ENCODE measurements at regions not wholly inside any gene's neighbourhood (a gene's known extent, or its start where the extent isn't known, plus 50 kb on each side); places are given as distances from the start of the nearest gene placed in this dataset.
A peak's percentile ranks its signal among the peaks of the same experiment; 100 is the strongest.

DNA sequence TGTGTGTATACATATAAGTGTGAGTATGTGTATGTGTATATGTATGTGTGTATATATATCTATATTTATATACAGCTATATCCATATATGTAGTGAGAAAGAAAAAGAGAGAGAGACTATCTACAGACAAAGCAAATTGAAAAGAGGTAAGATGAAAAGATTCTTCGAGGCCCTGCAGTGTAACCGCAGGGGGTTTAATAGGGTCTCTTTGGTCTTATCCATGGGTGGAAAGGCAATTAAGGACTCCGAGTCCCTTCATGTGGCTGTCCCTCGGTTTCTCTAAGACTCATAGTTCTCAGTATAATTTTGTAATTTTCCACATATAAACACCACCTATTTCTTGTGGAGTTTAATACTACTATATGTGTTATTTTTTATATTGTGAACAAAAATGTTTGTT is 50.6 kb upstream of the JAZF1 start:
- Histone ChIP-seq H3K9me3 (ENCODE audit: control insufficient read depth, low read depth, low read length) (no peaks in the 10 kb centered on the region), H3K4me1 (ENCODE audit: control insufficient read depth, insufficient read depth, low read length) (no peaks in the 10 kb centered on the region), H3K36me3 (ENCODE audit: control insufficient read depth, insufficient read depth, low read length) (no peaks in the 10 kb centered on the region), H3K4me3 (ENCODE audit: low read length) (no peak overlapping the region), H3K27me3 (ENCODE audit: control insufficient read depth, insufficient read depth, low read length) (no peaks in the 10 kb centered on the region), H3K27ac (ENCODE audit: low read length) (no peak overlapping the region)
- WGBS (ENCODE audit: insufficient coverage, low lambda C conversion rate): no CpG with 5 or more reads among the region's 4 CpGs
- DNase-seq: no peak

DNA sequence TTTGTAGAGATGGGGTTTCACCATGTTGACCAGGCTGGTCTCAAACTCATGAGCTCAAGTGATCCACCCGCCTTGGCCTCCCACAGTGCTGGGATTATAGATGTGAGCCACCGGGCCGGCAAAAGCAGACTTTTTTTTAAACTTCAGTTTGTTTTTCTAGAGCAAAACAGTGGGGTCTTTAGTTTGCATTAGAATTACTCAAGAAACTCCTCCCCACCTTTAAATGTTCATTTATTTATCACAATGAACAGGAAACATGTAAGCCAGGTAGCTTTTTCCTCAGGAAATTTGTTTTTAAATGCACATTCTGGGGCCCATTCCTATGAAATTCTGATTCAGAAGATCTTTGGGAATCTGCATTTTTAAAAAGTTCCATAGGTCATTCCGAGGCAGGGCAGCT is 56.0 kb upstream of the JAZF1 start:
- Histone ChIP-seq H3K27me3 (ENCODE audit: control insufficient read depth, insufficient read depth, low read length) (no peaks in the 10 kb centered on the region), H3K4me3 (ENCODE audit: low read length) (no peak overlapping the region), H3K9me3 (ENCODE audit: control insufficient read depth, low read depth, low read length) (no peaks in the 10 kb centered on the region), H3K36me3 (ENCODE audit: control insufficient read depth, insufficient read depth, low read length) (no peaks in the 10 kb centered on the region), H3K4me1 (ENCODE audit: control insufficient read depth, insufficient read depth, low read length) (no peaks in the 10 kb centered on the region), H3K27ac (ENCODE audit: low read length) (no peak overlapping the region)
- no peak for DNase-seq
- no CpG with 5 or more reads among the region's 4 CpGs for WGBS (ENCODE audit: insufficient coverage, low lambda C conversion rate)

DNA sequence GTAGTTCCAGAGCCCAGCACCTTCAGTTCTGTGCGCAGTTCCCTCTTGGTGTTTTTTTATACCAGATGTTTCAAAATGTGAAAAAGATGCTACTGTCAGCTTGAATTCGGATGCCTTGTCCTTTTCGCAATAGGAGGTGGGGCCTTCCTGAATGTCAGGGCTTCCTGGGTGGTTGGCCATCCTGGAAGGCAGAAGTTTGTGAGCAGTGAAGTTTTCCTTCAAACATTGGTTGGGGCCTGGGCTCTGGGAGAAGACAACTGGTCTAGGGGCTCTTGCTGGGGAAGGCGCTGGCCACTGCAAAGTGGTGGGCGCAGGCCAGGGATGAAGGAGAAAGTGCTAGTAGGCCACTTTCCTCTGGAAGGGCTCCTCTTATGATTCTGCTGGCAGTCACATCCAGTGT is 56.8 kb upstream of the JAZF1 start:
- no peaks in the 10 kb centered on the region for H3K36me3 ChIP-seq (ENCODE audit: control insufficient read depth, insufficient read depth, low read length)
- no peak for DNase-seq
- WGBS (ENCODE audit: insufficient coverage, low lambda C conversion rate): no CpG with 5 or more reads among the region's 5 CpGs
- H3K27me3 ChIP-seq (ENCODE audit: control insufficient read depth, insufficient read depth, low read length): no peaks in the 10 kb centered on the region
- H3K9me3 ChIP-seq (ENCODE audit: control insufficient read depth, low read depth, low read length): no peaks in the 10 kb centered on the region
- H3K4me1 ChIP-seq (ENCODE audit: control insufficient read depth, insufficient read depth, low read length): no peaks in the 10 kb centered on the region
- H3K4me3 ChIP-seq (ENCODE audit: low read length): no peak overlapping the region
- H3K27ac ChIP-seq (ENCODE audit: low read length): no peak overlapping the region

DNA sequence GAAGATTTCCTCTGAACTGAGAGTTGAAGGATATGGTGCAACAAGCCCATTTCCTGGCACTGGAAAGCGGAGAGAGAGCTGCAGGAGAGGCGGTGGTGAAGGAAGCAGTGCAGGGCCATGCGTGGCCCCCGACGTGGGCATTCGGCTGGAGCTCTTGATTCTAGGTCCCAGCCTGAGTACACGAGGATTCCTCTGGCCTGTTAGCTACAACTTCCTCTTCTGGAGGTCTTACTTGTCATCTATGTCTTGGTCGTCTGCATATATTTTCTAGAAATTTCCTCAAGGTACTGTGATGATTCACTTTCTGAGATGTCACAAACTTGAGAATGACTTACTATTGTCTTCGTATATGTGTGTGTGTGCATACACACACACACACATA is 59.2 kb upstream of the JAZF1 start:
- no peaks in the 10 kb centered on the region for H3K36me3 ChIP-seq (ENCODE audit: control insufficient read depth, insufficient read depth, low read length)
- no peak overlapping the region for H3K4me3 ChIP-seq (ENCODE audit: low read length)
- no peaks in the 10 kb centered on the region for H3K4me1 ChIP-seq (ENCODE audit: control insufficient read depth, insufficient read depth, low read length)
- H3K27me3 ChIP-seq (ENCODE audit: control insufficient read depth, insufficient read depth, low read length): no peaks in the 10 kb centered on the region
- DNase-seq: no peak
- no peak overlapping the region for H3K27ac ChIP-seq (ENCODE audit: low read length)
- 100% methylated on average over 1 of the region's 9 CpGs for WGBS (ENCODE audit: insufficient coverage, low lambda C conversion rate)
- H3K9me3 ChIP-seq (ENCODE audit: control insufficient read depth, low read depth, low read length): no peaks in the 10 kb centered on the region

DNA sequence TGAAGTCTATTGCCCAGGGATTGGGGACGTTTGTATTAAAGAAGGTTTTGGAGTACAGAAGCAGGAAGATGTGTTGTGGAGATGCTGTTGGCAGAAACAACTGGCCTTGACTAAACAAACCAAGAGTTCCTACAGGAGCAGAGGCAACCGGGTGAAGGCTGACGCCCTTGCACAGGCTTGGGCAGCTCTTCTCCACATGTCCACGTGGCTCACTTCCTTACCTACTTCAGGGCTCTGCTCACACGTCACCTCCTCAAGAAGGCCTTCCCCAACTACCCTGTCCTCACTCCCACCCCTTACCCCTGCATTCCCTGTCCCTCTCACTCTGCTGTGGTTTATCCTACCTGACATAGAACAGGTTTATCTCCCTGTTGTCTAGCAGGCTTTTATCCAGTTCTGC is 59.9 kb upstream of the JAZF1 start:
- Histone ChIP-seq H3K4me3 (ENCODE audit: low read length) (no peak overlapping the region), H3K27ac (ENCODE audit: low read length) (no peak overlapping the region), H3K4me1 (ENCODE audit: control insufficient read depth, insufficient read depth, low read length) (no peaks in the 10 kb centered on the region), H3K27me3 (ENCODE audit: control insufficient read depth, insufficient read depth, low read length) (no peaks in the 10 kb centered on the region), H3K9me3 (ENCODE audit: control insufficient read depth, low read depth, low read length) (no peaks in the 10 kb centered on the region), H3K36me3 (ENCODE audit: control insufficient read depth, insufficient read depth, low read length) (no peaks in the 10 kb centered on the region)
- DNase-seq: no peak
- 83% methylated on average over 1 of the region's 5 CpGs for WGBS (ENCODE audit: insufficient coverage, low lambda C conversion rate)

DNA sequence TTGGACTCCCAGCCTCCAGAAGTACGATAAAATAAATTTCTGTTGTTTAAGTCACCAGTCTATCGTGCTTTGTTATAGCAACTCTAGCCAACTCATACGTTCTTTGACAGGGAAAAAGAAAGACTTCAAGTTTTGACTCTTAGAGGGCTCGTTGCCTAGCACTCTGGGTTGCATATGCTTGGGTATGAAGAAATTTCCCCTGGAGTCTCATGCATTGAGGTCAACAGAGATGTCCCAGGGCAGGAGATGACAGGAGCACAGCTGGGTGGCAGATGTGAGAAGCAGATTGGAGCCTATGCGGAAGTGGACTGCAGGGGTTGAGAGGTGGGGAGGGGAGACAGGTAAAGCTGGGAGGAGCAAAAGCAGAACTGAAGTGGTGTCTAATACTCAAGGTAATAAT is 63.3 kb upstream of the JAZF1 start:
- Histone ChIP-seq H3K36me3 (ENCODE audit: control insufficient read depth, insufficient read depth, low read length) (no peaks in the 10 kb centered on the region), H3K4me3 (ENCODE audit: low read length) (no peak overlapping the region), H3K4me1 (ENCODE audit: control insufficient read depth, insufficient read depth, low read length) (no peaks in the 10 kb centered on the region), H3K27ac (ENCODE audit: low read length) (no peak overlapping the region), H3K27me3 (ENCODE audit: control insufficient read depth, insufficient read depth, low read length) (no peaks in the 10 kb centered on the region), H3K9me3 (ENCODE audit: control insufficient read depth, low read depth, low read length) (no peaks in the 10 kb centered on the region)
- DNase-seq: no peak
- 86% methylated on average over 1 of the region's 5 CpGs for WGBS (ENCODE audit: insufficient coverage, low lambda C conversion rate)

DNA sequence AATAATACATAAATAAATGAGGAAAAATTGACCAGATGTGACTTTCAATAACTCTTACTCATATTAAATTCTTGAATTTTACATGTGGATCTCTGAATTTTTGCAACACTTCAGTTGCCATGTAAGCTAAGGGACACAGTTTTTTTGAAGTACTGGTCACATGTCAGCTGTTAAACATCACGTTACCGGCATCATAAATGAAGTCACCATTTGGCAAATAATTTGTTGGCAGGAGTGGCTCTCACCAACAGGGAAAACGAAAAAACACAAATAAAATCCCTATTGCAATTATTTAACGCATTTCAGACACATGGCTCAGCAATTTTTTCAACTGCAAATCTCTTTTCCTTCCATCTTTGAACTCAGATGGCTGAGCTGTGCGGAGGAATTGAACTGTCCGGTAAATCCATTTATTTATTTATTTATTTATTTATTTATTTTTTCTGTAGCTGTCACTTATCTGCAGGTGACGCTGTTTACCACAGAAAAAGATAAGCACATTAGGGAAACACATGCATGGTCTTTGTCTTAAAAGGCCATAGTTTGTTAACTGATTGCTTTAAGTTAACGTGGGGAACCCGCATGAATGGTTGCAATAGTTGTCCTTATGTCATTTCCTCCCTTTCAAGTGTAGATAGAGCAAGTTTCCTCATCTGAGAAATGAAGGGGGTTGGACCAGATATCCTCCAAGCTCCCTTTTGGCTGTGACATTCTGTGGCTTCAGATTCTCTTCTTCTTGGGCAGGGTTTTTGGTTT is 64.7 kb upstream of the JAZF1 start:
- Histone ChIP-seq H3K9me3 (ENCODE audit: control insufficient read depth, low read depth, low read length) (no peaks in the 10 kb centered on the region), H3K36me3 (ENCODE audit: control insufficient read depth, insufficient read depth, low read length) (no peaks in the 10 kb centered on the region), H3K27ac (ENCODE audit: low read length) (no peak overlapping the region), H3K27me3 (ENCODE audit: control insufficient read depth, insufficient read depth, low read length) (no peaks in the 10 kb centered on the region), H3K4me3 (ENCODE audit: low read length) (no peak overlapping the region), H3K4me1 (ENCODE audit: control insufficient read depth, insufficient read depth, low read length) (no peaks in the 10 kb centered on the region)
- 91% methylated on average over 3 of the region's 9 CpGs for WGBS (ENCODE audit: insufficient coverage, low lambda C conversion rate)
- no peak for DNase-seq

DNA sequence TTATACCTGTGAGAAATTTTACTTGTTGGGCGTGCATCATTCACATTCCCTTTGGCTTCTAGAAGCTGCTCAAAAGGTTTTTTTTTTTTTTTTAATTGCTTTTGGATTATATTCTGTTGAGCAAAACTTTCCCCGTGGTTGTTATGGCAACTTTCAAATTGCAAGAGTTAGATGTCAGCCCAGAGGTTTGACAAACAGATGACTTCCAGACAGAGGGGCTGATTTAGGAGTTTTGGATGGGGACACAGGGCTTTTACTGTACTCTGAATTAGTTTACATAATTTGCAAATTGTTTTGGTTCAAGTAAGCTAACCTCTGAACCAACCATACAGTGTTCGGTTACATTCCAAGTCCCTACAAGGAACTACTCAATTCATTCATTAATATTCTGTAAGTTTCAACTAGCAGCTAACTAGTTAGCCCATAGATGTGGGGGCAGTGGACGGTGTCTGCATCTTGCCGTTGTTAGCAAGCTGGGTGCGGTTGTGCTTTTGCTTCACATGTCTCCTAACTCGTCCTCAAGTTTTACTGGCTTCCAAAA is 66.4 kb upstream of the JAZF1 start:
- 83% methylated on average over 1 of the region's 7 CpGs for WGBS (ENCODE audit: insufficient coverage, low lambda C conversion rate)
- DNase-seq: no peak
- Histone ChIP-seq H3K27ac (ENCODE audit: low read length) (no peak overlapping the region), H3K4me3 (ENCODE audit: low read length) (no peak overlapping the region), H3K36me3 (ENCODE audit: control insufficient read depth, insufficient read depth, low read length) (no peaks in the 10 kb centered on the region), H3K27me3 (ENCODE audit: control insufficient read depth, insufficient read depth, low read length) (no peaks in the 10 kb centered on the region), H3K4me1 (ENCODE audit: control insufficient read depth, insufficient read depth, low read length) (no peaks in the 10 kb centered on the region), H3K9me3 (ENCODE audit: control insufficient read depth, low read depth, low read length) (no peaks in the 10 kb centered on the region)

DNA sequence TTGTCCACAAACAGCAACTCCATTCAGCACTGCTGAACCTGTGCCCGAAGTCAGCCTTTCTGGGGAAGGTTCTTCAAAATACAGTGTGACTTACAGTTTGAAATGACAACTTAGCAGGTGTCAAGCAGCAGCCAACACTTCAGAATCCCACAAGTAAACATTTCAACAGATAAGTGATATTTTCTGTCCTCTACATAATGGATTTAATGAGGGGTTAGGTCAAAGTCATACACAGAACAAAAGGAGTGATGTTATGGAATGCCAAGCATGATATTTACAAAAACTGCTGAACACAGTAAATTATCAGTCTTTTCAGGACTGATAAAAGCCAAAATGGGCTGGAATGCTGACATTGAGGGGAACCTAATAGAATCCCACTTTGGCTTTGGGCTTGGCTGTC is 77.6 kb upstream of the JAZF1 start:
- Histone ChIP-seq H3K4me1 (ENCODE audit: control insufficient read depth, insufficient read depth, low read length) (no peaks in the 10 kb centered on the region), H3K27ac (ENCODE audit: low read length) (no peak overlapping the region), H3K36me3 (ENCODE audit: control insufficient read depth, insufficient read depth, low read length) (no peaks in the 10 kb centered on the region), H3K4me3 (ENCODE audit: low read length) (no peak overlapping the region), H3K9me3 (ENCODE audit: control insufficient read depth, low read depth, low read length) (no peaks in the 10 kb centered on the region), H3K27me3 (ENCODE audit: control insufficient read depth, insufficient read depth, low read length) (no peaks in the 10 kb centered on the region)
- no CpG with 5 or more reads among the region's 1 CpG for WGBS (ENCODE audit: insufficient coverage, low lambda C conversion rate)
- DNase-seq: no peak

DNA sequence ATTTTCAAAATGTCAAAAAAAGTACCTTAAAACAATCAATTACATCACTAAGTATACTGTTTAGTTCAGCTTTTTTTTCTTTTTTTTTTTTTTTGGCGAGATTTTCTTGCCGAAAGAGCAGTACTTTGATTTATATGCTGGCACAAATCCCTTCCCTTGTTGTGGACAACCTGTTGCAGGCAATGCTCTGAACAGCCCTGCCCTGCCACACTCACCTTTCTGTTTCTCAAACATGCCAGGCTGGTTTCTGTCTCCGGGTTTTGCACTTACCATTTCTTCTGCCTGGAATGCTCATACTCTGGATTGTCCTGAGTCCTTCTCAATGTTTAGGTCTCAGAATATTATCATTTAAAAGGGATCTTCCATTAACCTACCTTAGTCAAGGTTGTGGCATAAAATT is 80.4 kb upstream of the JAZF1 start:
- Histone ChIP-seq H3K4me1 (ENCODE audit: control insufficient read depth, insufficient read depth, low read length) (no peaks in the 10 kb centered on the region), H3K36me3 (ENCODE audit: control insufficient read depth, insufficient read depth, low read length) (no peaks in the 10 kb centered on the region), H3K4me3 (ENCODE audit: low read length) (no peak overlapping the region), H3K9me3 (ENCODE audit: control insufficient read depth, low read depth, low read length) (no peaks in the 10 kb centered on the region), H3K27ac (ENCODE audit: low read length) (no peak overlapping the region), H3K27me3 (ENCODE audit: control insufficient read depth, insufficient read depth, low read length) (no peaks in the 10 kb centered on the region)
- 63% methylated on average over 3 of the region's 3 CpGs for whole genome bisulfite sequencing (ENCODE audit: insufficient coverage, low lambda C conversion rate)
- DNase-seq: no peak

DNA sequence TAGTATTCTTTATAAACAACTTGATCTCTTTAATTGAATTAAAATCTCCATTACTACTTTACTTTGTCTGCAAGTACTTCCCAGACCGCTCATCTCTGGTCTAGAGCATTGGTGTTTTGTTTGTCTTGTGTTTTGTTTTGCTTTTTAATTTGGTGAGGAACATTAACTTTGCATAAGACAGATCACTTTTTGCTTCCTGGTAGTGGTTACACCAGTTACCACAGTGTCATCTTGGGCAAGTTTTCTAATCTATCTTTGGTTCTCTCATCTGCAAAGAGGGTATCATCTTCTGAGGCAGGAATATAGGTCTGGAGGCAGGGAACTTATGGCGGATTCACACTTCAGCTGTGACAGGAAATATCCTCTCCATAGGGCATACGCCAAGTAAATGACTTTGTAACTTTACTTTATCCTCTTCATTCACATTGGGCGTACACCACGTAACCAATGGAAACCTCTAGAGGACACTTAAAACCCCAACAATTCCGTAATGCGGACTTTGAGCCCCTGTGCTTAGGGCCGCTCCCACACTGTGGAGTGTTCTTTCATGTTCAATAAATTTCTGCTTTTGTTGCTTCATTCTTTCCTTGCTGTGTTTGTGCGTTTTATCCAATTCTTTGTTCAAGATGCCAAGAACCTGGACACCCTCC is 83.2 kb upstream of the JAZF1 start:
- Histone ChIP-seq H3K4me3 (ENCODE audit: low read length) (no peak overlapping the region), H3K27me3 (ENCODE audit: control insufficient read depth, insufficient read depth, low read length) (no peaks in the 10 kb centered on the region), H3K36me3 (ENCODE audit: control insufficient read depth, insufficient read depth, low read length) (no peaks in the 10 kb centered on the region), H3K27ac (ENCODE audit: low read length) (no peak overlapping the region), H3K9me3 (ENCODE audit: control insufficient read depth, low read depth, low read length) (no peaks in the 10 kb centered on the region), H3K4me1 (ENCODE audit: control insufficient read depth, insufficient read depth, low read length) (no peaks in the 10 kb centered on the region)
- WGBS (ENCODE audit: insufficient coverage, low lambda C conversion rate): 67% methylated on average over 1 of the region's 9 CpGs
- DNase-seq: peak in 1 of 2 donors; percentile 57

All from large intestine (tissue), 3 donors.